ENCODE measurements at regions not wholly inside any gene's neighbourhood (a gene's known extent, or its start where the extent isn't known, plus 50 kb on each side); places are given as distances from the start of the nearest gene placed in this dataset.

GRCh38 chr21:16020878-16021277 is 291.1 kb downstream of the USP25 start:
- no peak for DNase-seq

DNA sequence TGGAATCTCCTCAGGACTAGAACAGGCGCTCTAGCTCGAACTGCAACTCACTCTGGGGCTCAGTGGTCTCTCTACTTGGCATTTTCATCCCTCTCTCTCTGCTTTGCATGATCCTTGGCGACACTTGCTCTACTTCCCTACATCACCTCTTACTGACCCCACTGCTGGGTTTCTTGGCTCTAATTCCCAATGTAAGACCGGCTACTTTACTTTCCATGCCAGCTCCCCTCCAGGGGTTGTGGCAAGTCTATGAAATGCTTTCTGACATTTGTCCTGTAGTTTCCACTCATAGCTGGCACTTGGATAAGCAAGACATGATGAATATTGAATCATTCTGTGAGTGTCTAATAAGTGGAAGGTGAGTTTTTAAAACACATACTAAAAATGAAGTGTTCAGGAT is 292.3 kb downstream of the USP25 start:
- DNase-seq: no peak

GRCh38 chr21:16022921-16023320 is 293.1 kb downstream of the USP25 start:
- DNase-seq: no peak

GRCh38 chr21:16028142-16028541 is 298.4 kb downstream of the USP25 start:
- DNase-seq: no peak

DNA sequence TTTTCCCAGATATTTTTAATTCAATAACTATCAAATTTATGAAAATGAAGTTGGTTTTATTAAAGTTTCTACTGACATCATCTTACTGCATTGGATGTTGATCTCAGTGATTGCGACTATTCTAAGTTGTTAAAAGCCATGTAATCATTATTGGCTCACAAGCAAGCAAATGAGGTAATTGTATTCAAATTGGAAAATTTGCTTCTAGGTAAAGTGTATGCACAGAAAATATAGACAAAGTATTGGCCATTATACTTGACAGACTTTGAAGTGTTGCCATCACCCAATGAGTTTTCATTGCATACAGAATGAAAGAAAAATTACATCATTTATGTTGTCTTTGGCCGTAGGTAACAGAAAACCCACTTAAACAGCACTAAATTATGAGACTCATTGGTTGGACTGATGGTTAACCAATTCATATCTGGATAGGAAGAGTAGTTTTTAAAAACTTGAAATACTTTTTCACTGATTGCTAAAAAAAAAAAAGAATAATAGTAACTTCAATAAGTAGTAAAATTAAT is 299.2 kb downstream of the USP25 start:
- DNase-seq: no peak

GRCh38 chr21:16033193-16033592 is 303.4 kb downstream of the USP25 start:
- DNase-seq: no peak

DNA sequence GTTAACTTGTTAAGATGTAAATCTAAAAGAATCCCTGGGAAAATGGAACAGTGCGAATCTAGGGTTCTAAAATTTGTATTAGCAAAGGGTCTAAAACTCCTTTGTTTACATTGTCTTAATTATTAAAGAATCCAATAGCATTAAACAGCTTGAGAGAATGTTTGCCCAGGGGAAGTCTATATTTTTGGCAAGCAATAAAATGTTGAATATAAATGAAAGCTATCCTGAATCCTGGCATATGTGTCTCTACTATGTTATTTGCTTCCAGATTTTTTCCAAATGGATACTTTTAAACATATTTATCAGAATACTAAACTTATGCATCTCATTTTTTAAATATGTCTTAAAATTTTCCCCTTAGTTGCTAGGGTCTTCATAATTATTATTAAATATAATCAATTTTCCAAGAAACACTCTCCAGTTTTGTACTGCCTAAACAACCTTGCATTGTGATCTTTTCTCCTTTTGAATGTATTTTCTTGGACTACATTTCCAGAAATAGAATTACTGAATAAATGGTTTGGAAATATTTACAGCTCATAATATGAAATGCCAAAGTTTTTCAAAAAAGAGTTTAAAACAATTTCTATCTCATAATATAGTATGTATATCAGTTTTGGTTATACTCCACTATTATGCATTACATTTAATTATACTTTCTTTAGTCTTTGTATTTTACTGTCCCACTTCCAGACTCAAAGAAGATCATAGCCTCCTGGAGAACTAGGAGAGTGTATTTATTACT is 304.8 kb downstream of the USP25 start:
- DNase-seq: no peak

GRCh38 chr21:16037421-16037955 is 307.7 kb downstream of the USP25 start:
- DNase-seq: no peak

DNA sequence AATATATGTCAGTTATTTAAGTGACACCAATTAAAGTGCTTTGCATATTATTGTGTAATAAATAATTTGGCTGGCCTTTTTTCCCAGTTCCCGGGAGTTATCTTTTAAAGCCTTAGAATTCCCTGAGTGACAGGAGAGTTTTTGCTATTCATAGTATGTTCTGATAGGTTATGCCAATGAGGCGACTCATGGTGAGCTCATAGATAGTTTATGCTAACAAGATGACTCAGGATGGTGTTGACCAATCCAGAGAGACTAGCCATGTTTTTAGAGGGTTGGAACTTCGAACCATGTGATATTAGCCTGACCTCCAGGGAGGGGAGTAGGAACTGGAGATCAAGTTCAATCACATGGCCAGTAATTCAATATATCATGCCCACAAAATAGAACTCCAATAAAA is 310.8 kb downstream of the USP25 start:
- no peak for DNase-seq

GRCh38 chr21:16044676-16045075 is 314.9 kb downstream of the USP25 start:
- DNase-seq: no peak

DNA sequence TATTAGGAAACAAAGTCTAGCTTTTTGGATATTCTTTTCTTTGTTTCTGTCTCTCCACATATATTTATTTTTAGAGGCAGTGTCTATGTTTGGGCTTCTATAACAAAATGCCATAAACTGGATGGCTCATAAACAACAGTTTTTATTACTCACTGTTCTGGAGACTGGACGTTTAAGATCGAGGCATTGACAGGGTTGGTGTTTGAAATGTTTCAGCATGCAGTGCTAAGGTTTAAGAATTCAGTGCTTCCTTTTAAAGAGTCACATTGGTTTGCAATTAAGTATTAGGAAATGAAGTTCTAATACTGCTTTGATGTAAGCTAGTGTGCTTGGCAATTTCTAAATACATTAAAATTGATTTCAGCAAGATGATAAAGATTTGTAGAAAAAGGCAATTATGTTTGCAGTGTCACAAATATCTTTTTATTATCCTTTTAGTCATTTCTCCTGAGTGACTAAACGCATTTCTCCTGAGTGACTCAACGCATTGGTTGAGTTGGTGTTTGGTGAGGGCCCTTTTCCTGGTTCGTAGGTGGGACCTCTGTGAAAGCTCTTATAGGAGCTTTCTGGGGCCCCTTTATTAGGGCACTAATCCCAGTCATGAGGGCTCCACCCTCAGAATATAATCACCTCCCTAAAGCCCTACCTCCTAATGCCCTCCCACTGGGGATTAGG is 317.0 kb downstream of the USP25 start:
- DNase-seq: no peak

DNA sequence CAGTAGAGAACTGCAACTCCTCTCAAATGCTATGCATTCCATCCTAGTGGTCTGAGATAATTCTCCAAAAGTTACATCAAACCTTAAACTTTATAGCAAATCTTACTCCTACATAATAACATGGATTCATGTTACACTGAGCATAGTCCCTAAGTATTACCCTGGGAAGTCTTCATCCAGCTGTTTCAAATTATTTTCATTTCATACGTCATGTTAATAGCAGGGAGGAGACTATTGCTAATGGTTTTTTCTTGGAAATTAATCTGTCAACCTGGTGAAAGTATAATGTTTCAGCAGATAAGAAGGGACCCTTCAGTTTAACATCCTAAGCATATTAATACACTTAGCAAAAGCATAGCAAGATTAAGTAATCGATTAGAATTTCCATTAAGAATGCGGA is 318.1 kb downstream of the USP25 start:
- no peak for DNase-seq

GRCh38 chr21:16055014-16055413 is 325.2 kb downstream of the USP25 start:
- DNase-seq: peak; percentile 30

GRCh38 chr21:16058896-16059295 is 329.1 kb downstream of the USP25 start:
- DNase-seq: no peak

DNA sequence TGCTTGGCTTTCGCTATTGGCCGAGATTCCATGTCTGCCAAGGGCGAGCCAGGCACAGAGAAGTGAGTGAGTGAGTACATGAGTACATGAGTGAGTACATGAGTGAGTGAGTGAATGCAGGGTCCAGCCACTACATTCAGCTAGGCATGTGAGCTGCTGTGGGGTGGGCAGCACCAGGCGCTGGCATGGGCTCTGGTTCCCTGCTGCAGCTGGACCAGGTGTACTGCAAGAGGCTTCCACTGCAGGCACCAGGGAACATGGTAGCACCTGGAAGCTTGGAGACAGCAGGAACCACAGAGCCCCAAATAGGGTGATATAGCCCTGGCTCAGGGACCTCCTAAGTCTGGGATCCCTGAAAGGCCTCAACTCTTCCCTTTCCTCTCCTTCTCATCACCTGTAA is 330.2 kb downstream of the USP25 start:
- DNase-seq: no peak

GRCh38 chr21:16061194-16061593 is 331.4 kb downstream of the USP25 start:
- no peak for DNase-seq

DNA sequence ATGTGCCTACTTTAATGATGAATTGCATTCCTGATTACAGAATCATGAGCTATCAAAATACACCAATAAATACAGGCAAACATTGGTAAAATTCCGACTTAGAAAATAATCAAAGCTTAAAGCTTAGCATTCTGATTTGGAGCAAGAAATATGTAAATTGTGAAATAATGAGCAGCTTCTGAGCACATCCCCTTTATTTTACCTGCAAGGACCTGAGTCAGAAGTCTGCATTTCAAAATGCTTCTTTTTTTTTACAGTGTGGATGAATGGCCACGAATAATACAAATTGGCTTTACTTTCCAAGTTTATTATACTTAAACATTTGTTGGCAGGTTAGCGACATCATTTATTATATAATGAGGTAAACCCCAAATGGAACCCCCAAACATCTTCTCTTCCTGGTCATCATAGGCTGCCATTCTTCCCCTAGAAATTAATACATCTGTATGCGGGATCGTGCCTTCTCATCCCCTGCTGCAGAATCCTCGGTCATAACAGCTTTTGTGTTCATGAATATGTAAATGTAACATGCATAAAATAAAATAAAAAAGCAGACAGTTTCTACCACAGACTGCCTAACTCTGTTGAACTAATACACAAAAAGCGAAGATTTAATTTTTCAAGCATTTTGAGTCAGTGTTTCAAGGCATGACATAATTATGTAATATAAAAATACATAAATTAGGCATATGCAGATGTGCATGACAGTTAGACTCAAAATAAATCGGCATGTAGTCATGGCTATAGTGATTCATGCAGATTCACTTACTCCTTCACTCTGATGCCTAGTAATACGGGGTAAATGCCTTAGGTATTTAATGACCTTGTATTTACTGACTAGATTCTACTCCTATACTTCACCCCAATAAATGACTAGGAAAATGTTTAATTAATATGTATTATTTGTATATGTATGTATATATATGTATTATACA is 339.7 kb downstream of the USP25 start:
- DNase-seq: no peak

DNA sequence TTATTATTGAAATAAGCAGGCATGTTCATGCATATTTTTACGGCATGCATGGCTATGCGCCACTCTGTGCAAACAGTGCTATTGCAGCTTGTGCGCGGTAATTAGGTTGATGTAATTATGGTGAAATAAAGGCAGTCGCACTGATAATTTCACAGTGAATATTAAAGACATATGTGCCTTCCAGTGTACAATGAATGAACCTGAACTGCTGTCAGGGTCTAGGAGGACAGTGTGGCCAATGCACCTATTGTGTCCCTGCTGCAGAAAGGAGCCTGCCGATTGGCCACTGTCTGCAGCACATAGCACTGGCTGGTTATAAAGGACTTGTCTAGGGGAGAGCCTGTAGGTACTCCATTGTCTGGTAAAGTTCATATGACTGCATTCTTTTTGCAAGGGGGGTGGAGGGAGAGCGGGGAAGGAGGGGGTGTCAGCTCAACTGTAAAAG is 340.4 kb downstream of the USP25 start:
- no peak for DNase-seq

- DNase-seq: no peak
Observed at GRCh38 chr21:16071092-16071491, 341.3 kb downstream of the USP25 start.

DNA sequence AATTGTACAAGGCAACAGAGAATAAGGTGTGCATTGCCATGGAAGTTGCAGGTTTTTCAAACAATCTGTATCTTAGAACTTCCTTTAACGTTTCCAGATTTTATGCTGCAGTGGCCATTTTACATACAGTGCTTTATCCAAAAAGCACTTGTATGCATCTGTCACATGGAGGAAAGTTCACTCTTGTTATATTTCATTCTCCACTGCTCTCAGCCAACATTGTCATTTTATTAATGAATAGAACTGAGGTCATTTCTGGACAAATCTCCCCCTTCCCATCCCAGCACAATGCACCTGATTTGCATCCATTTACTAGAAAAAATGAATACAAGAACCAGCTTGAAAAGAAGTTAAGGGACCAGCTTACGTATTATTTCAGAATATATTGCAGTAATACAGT is 342.0 kb downstream of the USP25 start:
- no peak for DNase-seq

GRCh38 chr21:16072221-16072620 is 342.4 kb downstream of the USP25 start:
- no peak for DNase-seq

DNA sequence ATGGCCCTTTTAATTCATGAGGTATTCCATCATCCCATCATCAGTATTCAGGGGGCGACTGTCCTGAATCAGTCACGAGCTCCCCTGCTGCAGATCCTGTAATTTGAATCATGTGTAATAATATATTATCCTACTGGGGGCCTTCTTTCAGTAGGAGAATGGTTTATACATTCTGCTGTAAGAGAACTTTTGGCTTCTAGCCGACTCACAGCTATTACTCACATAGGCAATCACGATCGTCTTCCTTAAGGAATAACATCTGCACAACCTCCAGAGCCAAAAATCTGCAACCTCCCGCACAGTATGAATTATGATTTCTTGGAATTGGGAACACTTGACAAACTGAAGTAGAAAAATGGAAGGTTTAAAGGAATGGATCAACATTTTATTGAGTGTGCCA is 343.0 kb downstream of the USP25 start:
- no peak for DNase-seq

DNA sequence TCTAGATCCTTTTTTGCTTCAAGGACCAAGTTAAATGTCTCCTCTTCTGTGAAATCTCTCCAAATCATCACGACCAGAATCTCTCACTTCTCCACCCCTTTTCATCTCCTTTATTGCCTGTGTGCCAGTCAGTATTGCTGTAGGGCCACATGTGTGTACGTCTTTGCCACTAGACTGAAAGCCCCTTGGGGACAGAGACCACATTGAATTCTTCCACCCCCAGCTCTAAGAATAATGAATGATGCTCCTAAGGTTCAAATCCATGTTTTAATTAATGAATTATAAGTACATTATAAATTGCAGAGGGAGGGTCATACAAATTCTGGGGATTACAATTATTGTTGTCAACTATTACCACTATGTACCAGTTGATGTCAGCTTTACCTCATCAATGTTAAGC is 343.8 kb downstream of the USP25 start:
- DNase-seq: no peak
